D721Med (cell line): ENCODE measurements at regions not wholly inside any gene's neighbourhood (a gene's known extent, or its start where the extent isn't known, plus 50 kb on each side); places are given as distances from the start of the nearest gene placed in this dataset.

Experiments used
- DNase-seq: peaks from one replicate; pipeline ENCODE4 v3.0.0; 2011; ENCODE audit warnings: low spot score; ENCODE audit not compliant: insufficient read length
- FAIRE-seq: peaks from 2 replicates; lab custom pipeline; 2011; peaks lifted over from hg19 to GRCh38; lab: Jason Lieb, UNC
- TF ChIP-seq, protein P1 (sequence below): IDR thresholded peaks from 2 replicates; pipeline ENCODE4 v1.5.1; 2012; ENCODE audit warnings: mild to moderate bottlenecking, control low read depth; ENCODE audit not compliant: insufficient read depth; ENCODE audit errors: missing control alignments

DNA sequence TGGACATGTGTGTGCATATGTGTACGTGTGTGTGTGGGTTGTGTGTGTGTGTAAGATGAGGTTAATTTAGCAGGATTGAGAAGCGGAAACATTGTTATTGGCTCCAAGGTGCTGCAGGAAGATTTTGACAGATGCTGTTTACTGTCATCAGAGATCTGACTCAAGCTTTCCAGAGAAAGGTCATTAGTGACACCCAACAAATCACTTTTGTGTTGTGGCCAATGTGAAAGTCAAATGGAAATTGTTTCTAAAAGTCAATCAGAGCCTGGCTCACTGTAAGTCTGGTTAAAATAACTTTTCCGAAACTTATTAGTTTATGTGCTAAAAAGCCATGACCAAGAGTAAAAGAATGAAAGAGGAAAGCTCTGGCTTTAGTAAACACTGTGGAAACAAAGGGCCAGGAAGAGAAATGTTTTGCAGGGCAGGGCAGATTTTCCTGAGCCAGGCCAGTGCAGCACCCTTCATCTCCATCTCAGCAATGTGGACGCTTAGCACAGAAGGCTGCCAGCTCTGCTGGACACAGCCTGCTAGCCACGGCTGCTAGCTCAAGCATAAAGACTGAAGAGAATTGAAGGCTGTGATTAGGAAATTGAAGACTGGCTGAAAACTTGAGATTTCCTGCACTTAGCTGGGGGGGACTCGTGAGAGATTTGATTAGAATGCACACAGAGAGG lies 235.8 kb downstream of the NEDD1 start:
- TF ChIP-seq, protein P1, sequence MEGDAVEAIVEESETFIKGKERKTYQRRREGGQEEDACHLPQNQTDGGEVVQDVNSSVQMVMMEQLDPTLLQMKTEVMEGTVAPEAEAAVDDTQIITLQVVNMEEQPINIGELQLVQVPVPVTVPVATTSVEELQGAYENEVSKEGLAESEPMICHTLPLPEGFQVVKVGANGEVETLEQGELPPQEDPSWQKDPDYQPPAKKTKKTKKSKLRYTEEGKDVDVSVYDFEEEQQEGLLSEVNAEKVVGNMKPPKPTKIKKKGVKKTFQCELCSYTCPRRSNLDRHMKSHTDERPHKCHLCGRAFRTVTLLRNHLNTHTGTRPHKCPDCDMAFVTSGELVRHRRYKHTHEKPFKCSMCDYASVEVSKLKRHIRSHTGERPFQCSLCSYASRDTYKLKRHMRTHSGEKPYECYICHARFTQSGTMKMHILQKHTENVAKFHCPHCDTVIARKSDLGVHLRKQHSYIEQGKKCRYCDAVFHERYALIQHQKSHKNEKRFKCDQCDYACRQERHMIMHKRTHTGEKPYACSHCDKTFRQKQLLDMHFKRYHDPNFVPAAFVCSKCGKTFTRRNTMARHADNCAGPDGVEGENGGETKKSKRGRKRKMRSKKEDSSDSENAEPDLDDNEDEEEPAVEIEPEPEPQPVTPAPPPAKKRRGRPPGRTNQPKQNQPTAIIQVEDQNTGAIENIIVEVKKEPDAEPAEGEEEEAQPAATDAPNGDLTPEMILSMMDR, result no peak
- no peak for FAIRE-seq
- DNase-seq, result no peak

DNA sequence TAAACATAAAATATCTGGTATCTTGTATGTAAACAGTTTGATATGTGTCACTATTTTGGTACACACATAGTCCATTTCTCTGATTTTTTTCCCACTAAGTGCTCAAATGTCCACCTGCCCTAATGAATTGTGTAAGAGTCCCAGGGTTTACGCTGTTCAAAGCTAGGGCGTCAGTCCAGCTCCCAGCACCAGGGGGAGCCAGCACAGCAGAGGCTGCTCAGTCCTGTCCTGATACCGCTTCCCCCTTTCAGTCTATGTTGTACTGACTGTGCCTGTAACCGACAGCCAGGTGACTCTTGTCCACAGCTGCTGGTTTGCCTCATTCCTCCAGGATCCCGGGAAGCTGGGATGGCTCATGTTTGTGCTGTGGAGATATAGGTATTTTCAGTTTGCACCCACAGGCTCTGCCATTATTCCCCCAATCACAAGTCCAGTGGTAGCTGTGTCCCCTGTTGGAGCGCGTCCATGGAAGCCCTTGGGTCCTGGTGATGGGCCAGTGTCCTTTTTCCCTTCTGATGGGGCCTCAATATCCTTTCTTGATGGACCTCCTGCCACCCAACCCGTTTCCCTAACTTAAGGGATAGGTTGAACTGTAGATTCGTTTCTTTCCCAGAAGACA lies 242.0 kb downstream of the NEDD1 start:
- TF ChIP-seq, protein P1, result peak; percentile 85
- FAIRE-seq (no peak), DNase-seq (no peak)

DNA sequence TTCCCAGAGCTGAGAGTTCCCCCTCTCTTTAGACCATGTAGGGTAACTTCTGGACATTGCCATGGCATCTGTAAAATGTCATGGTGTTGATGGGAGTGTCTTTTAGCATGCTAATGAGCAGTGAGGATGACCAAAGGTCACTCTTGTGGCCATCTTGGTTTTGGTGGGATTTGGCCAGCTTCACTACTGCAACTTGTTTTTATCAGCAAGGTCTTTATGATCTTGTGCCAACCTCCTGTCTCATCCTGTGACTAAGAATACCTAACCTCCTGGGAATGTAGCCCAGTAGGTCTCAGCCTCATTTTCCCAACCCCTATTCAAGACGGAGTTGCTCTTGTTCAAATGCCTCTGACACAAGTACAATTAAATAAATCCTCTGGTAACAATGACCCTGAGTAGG lies 244.4 kb downstream of the NEDD1 start:
- TF ChIP-seq, protein P1, result no peak
- no peak for DNase-seq
- FAIRE-seq, result no peak

DNA sequence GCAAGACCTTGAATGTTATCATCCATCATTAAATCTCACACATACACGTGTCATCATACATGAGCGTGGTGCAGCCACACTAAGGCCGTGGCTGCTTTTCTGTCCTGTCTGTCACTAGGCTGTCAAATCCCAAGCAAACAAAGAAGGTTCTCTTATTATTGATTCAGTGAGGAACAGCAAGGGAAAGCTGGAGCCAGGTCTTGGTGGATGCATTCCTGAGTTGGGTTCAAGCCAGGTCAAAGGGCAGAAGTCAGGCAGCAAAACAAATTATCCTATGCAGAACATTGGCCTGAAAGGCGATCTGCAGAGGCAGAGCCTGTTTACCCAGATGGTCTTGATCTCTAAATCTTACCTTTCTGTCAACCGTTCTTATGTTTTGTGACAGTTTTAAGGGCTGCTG lies 252.3 kb downstream of the NEDD1 start:
- DNase-seq, result no peak
- FAIRE-seq, result no peak

DNA sequence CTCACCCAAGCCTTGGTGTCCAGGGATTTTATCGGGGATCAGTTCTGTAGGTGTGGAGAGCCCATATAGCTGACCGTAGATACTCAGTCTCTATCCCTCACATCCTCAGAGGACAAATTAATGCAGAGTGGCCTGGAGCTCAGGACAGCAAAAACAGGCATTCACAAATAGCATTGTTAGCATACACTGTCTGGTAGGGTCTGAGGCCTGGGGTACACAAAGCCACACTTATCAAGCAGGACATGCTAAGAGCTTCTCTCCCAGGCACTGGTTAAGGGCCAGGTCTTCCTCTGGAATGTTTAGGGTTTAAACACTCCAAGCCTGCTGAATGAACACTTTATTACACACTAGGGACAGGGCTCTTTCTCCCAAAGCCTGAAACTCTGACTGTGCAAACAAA lies 253.2 kb downstream of the NEDD1 start:
- FAIRE-seq (no peak), DNase-seq (no peak)
- TF ChIP-seq, protein P1, result no peak

More for the DNA sequence above, 252.3 kb downstream of the NEDD1 start:
- TF ChIP-seq, protein P1, result no peak

DNA sequence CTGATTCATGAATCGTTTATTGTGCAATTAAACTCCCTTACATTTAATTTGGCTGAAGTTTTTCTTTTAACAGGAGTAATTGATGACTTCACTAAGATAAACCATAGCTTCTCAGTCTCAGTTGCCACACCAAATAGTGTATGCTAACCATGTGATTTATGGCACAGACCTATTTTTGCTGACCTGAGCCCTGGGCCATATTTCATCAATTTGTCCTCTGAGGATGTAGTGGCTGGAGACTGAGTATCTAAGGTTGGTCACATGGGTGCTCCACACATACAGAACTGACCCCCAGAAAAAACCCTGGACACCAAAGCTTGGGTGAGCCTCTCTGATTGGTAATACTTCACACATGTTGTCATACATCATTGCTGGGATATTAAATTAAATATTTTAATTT lies 255.1 kb downstream of the NEDD1 start:
- TF ChIP-seq, protein P1, result no peak
- no peak for FAIRE-seq
- no peak for DNase-seq

DNA sequence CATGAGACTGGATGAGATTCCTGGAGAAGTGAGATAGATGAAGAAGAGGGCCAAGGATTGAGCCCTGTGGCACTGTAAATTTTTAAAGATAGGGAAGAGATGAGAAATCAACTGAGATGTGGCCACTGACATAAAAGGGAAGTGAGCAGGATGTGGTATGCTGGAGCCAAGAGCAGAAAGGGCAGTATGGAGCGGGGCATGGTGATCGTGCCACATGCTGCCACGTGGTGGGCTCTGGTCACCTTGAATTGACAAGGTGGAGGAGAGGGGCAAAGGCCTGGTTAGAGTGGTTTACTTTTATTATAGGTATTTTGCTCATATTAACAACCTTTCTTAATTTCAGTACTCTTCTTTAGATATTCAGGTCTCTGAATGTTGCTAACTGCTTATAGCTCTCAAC lies 257.9 kb downstream of the NEDD1 start:
- DNase-seq (no peak), FAIRE-seq (no peak)
- TF ChIP-seq, protein P1, result no peak
